C4-2B (cell line): ENCODE measurements at regions not wholly inside any gene's neighbourhood (a gene's known extent, or its start where the extent isn't known, plus 50 kb on each side); places are given as distances from the start of the nearest gene placed in this dataset.
"Not testable (repeated sequence)": the region's sequence is repeated elsewhere in the genome, so short reads cannot be mapped to it uniquely, and the experiment has no call there.

Source experiments
- H3K27ac ChIP-seq: fragments of 450-650 bp; 2 replicates; pipeline ENCODE4 v1.5.1; 2017
- CTCF ChIP-seq: fragments of 450-650 bp; conservative IDR thresholded peaks from 2 replicates; pipeline ENCODE4 v1.5.1; 2017; ENCODE audit warnings: mild to moderate bottlenecking
- ZFX ChIP-seq: fragments of 450-650 bp; IDR thresholded peaks from 2 replicates; pipeline ENCODE4 v1.6.1; 2017

GRCh38 chr5:56725711-56726411 lies 89.5 kb upstream of the MAP3K1 start:
- TF ChIP-seq CTCF, result no peak
- TF ChIP-seq ZFX, result no peak
- no peak overlapping the region for H3K27ac ChIP-seq

- not testable (repeated sequence) for H3K27ac ChIP-seq
Observed at GRCh38 chr5:56724857-56725256, 90.5 kb upstream of the MAP3K1 start.

- H3K27ac ChIP-seq, result no peak overlapping the region
Observed at GRCh38 chr5:56722317-56722716, 93.0 kb upstream of the MAP3K1 start.

GRCh38 chr5:56717253-56717987 lies 97.9 kb upstream of the MAP3K1 start:
- no peak overlapping the region for H3K27ac ChIP-seq
- no peak for TF ChIP-seq CTCF
- no peak for TF ChIP-seq ZFX

More at GRCh38 chr5:56722317-56722716, 93.0 kb upstream of the MAP3K1 start:
- TF ChIP-seq CTCF (no peak), ZFX (no peak)

GRCh38 chr5:56715986-56716385 lies 99.4 kb upstream of the MAP3K1 start:
- TF ChIP-seq CTCF, result no peak
- TF ChIP-seq ZFX, result no peak

GRCh38 chr5:56712895-56713591 lies 102.3 kb upstream of the MAP3K1 start:
- TF ChIP-seq ZFX (no peak), CTCF (no peak)
- H3K27ac ChIP-seq, result no peak overlapping the region

More at GRCh38 chr5:56715986-56716385, 99.4 kb upstream of the MAP3K1 start:
- H3K27ac ChIP-seq, result no peak overlapping the region

GRCh38 chr5:56710826-56711590 lies 104.3 kb upstream of the MAP3K1 start:
- no peak overlapping the region for H3K27ac ChIP-seq
- TF ChIP-seq CTCF (no peak), ZFX (no peak)
